Right renal cortex interstitium (tissue), 3 donors: ENCODE measurements at regions not wholly inside any gene's neighbourhood (a gene's known extent, or its start where the extent isn't known, plus 50 kb on each side); places are given as distances from the start of the nearest gene placed in this dataset.
"Not testable (repeated sequence)": the region's sequence is repeated elsewhere in the genome, so short reads cannot be mapped to it uniquely, and the experiment has no call there.

Experiments
- DNase-seq, 3 donors: peaks; one replicate each; pipeline ENCODE4 v3.0.0-alpha.2; 2013; ENCODE audit warnings: low read depth in 3 of 3, low spot score in 2 of 3

DNA sequence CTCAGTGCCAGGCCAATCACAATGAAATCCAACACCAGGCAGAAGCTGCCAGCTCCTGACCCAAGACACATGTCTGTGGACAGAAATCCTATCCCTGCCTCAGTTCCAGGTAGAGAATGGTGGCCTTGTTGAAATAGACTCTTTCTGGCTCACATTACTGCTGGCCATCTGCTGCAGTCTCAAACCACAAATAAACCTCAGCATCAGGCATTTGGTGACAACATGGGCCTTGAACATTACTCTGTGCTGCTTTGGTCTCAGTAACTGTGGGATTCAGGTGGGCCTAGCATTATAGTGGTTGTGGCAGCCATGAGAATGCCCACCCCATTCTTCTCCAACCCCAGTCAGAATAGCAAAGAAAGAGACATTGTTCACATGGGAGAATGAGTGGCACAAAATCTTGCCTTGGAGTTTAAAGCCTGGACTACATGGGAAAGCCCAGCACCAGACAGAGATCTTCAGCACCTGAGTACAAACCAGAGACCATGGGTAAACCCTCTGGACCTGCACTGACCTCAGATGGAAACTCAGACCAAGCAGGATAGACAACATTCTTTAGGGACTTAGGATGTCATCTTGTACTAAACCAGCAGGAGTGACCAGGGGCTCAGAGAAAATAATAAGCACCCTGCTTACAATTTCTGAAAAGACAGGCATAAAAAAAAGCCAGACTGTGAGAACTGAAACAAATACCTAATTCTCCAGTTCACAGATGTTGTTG is 50.4 kb upstream of the TRAM1L1 start:
- no peak for DNase-seq

GRCh38 chr4:117137145-117137544 is 51.8 kb upstream of the TRAM1L1 start:
- no peak for DNase-seq

GRCh38 chr4:117138732-117139131 is 53.4 kb upstream of the TRAM1L1 start:
- DNase-seq, result not testable (repeated sequence)

GRCh38 chr4:117154251-117154650 is 68.9 kb upstream of the TRAM1L1 start:
- no peak for DNase-seq

- no peak for DNase-seq
Measured at GRCh38 chr4:117156806-117157205, 71.4 kb upstream of the TRAM1L1 start.

- DNase-seq, result no peak
Measured at GRCh38 chr4:117157360-117157759, 72.0 kb upstream of the TRAM1L1 start.

DNA sequence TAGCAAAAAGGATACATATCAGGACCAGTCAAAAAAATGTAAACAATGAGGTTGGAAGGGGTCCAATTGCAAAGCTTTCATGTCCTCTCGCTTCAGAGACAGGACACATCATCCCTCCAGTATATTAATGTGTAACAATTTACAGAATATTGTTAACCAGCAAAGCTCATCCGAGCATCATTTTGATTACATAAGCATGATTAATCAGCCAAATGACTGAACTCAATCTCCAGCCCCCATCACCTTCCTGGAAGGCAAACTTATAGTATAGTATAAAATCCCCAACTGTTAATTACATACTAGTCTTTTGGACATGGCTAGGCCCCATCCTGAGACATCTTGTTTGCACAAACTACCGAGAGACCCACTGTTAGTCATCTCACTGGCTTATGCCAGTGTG is 77.6 kb upstream of the TRAM1L1 start:
- no peak for DNase-seq

- no peak for DNase-seq
Measured at GRCh38 chr4:117164338-117164737, 79.0 kb upstream of the TRAM1L1 start.

GRCh38 chr4:117175369-117175768 is 90.0 kb upstream of the TRAM1L1 start:
- not testable (repeated sequence) for DNase-seq

GRCh38 chr4:117203231-117203630 is 117.9 kb upstream of the TRAM1L1 start:
- DNase-seq, result no peak

DNA sequence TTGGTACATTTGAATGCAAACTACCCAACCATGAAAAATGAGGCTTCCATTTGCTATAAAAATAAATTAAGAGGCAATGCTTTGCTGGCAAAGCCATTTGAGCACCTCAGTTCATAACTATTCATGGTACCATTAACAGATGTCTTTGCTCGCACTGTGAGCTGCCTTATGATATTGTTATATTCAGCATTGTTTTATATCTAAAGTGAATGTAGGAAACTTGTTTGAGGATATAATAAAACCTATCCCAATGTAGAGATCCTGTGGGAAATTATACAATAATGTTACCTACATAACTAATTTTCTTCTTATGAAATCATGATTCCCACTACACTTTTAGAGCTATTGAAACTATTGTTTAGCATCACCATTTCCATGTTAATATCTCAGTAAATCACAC is 125.2 kb upstream of the TRAM1L1 start:
- DNase-seq, result no peak

DNA sequence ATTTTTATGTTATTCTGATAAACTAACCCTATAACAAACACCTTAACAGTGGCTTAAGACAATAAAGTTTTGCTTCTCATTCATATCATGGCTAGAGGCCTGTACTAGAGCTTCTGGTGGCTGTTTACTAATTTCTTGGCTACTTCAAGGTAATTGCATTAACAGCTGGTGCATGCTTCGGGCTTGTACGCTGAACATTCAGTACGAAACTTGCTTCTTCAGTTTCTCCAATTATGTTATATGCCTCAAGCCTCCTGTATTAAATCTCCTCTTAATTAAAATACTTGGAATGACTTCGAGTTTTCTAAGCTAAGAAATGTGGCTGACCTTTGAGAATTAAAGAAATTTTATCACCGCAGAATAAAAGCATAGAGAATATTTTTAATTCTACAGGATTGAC is 138.9 kb upstream of the TRAM1L1 start:
- no peak for DNase-seq

GRCh38 chr4:117225471-117225870 is 140.1 kb upstream of the TRAM1L1 start:
- no peak for DNase-seq

DNA sequence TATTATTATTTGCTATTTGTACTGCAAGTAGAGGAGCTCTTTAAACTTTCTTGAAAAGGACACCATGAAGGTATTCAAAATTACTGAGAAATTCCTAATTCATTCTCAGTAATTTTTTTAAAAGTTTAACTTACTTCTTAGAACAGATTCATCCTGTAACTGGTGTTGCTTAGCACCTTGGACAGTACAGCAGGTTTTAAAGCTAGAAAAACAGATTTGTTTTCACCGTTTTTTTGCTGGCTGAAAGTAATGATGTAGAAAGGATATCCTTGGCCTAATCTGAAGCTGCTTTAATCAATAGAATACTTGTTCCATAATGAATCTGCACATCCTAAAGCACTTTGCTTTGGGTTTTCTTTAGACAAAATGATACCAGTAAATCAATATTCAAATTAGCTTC is 142.5 kb upstream of the TRAM1L1 start:
- DNase-seq, result no peak

GRCh38 chr4:117239434-117239833 is 154.1 kb upstream of the TRAM1L1 start:
- no peak for DNase-seq

GRCh38 chr4:117249333-117249732 is 164.0 kb upstream of the TRAM1L1 start:
- no peak for DNase-seq

GRCh38 chr4:117264072-117264471 is 178.7 kb upstream of the TRAM1L1 start:
- DNase-seq, result no peak

GRCh38 chr4:117267317-117267716 is 181.9 kb upstream of the TRAM1L1 start:
- no peak for DNase-seq

DNA sequence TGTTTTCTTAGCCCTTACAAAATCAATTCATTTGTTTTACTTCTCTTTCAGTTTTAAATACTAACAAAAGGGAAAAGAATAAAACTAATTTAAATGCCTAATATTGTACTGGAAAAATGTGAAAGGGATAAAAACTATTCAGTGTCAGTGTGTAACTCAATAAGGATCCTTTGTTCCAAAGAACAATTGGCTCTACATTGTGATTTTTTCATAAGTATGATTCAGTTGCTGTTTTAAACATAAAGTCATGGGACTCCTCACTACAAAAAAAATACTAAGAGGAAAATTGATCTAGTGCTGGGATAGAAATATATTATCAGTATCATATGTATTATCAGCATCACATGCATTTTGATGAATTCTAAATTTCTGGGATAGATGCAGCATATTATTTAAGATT is 199.4 kb upstream of the TRAM1L1 start:
- DNase-seq, result no peak

DNA sequence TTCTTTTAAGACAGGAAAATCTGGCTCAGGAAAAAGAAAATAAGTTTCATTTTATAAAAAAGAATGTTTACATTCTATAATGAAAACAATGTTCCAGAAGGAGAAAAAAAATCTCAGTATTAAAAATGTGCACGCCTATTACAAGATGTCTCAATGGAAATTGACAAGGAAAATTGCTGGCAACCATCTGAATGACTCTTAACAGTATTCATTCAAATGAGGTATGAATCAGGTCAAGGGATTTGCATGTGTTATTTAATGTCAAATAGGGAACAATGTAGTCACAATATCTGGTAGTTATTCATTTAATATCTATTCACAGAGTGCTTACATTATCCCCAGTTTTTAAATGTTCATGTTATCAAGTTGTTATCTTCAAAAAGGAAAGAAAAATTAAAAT is 208.4 kb upstream of the TRAM1L1 start:
- no peak for DNase-seq

GRCh38 chr4:117302226-117302625 is 216.8 kb upstream of the TRAM1L1 start:
- DNase-seq, result no peak

DNA sequence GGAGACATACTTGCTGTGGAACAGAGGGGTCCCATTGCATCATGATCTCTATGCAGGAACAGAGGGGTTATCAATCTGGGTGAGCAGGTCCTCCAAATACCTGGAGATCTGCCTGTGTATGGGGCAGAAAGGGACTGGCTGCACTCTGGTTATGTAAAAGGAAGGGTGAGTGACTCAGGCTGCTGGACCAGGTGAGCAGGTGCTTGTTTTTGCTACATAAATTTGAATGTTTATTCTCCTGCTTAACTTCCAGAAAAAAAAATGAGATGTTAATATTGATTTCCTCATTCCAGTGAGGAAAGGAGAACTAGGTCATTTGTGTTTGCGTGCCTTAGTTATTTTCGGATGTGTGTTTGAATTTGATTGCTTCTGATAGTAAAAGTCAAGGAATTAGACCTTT is 225.8 kb upstream of the TRAM1L1 start:
- DNase-seq, result no peak

DNA sequence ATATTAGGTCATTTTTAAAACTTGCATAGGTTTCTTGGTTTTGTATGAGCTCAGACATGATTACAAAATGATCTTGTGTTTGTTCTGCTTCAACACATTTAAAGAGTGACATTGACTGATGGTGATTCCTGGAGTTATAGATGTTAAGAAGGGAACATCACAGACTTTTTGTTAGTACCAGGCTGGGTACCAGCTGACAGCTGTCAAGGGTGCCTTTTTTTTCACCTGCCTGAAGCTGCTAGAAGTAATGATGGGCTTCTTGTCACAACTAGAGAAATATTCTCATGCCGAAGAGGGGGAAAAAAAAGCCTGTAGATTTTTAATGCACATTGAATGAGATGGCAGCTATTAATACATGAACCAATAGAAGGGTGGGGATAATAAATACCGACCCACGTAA is 226.6 kb upstream of the TRAM1L1 start:
- DNase-seq, result no peak
